B cell (primary cell): ENCODE measurements at regions not wholly inside any gene's neighbourhood (a gene's known extent, or its start where the extent isn't known, plus 50 kb on each side); places are given as distances from the start of the nearest gene placed in this dataset.

Experiments used
- ATAC-seq: fragments of 200-7000 bp; cut with Tn5 transposase; one replicate; pipeline ENCODE4 v1.10.0; 2021; ENCODE audit warnings: low read depth, mild to moderate bottlenecking, moderate number of reproducible peaks, moderate library complexity
- CTCF ChIA-PET: fragments of 350-600 bp; sonication (Branson Sonifier 250); formaldehyde crosslinking; loops from one replicate; lab custom pipeline; 2021; ENCODE audit warnings: antibody characterized with exemption, inconsistent platforms; lab: Charles Lee
- POLR2A ChIA-PET: fragments of 350-600 bp; sonication (Branson Sonifier 250); formaldehyde crosslinking; loops from one replicate; lab custom pipeline; 2021; ENCODE audit warnings: antibody characterized with exemption; lab: Charles Lee
- DNase-seq: peaks from one replicate; pipeline ENCODE4 v3.0.0; 2013
- H2AFZ ChIP-seq: 2 replicates; pipeline ENCODE4 v1.6.1; 2012; ENCODE audit warnings: mild to moderate bottlenecking, low read depth, low read length; ENCODE audit not compliant: insufficient read depth, poor library complexity, severe bottlenecking
- H3K27ac ChIP-seq, 2 donors: 1 replicate in 1 of 2; 2 replicates in 1 of 2; pipeline ENCODE4 v1.5.1; 2012 to 2013; ENCODE audit warnings: low read length in 2 of 2, mild to moderate bottlenecking in 2 of 2, moderate library complexity in 1 of 2
- H3K27me3 ChIP-seq, 4 experiments: fragments of 200-600 bp in 1 of 4; sonication (generic) in 1 of 4; replicated peaks in 1 of 4; 1 replicate in 2 of 4; 2 replicates in 2 of 4; pipeline versions ENCODE4 v1.6.1 to v1.7.0; 2013 to 2016; ENCODE audit warnings: low read length in 3 of 4, mild to moderate bottlenecking in 2 of 4, mixed read lengths in 1 of 4, moderate library complexity in 1 of 4; ENCODE audit not compliant: insufficient read depth in 4 of 4, control insufficient read depth in 3 of 4; ENCODE audit errors: control extremely low read depth in 1 of 4
- H3K36me3 ChIP-seq, 2 experiments: replicated peaks in 1 of 2; 1 replicate in 1 of 2; 2 replicates in 1 of 2; pipeline versions ENCODE4 v1.6.1 to v1.7.1; 2013; ENCODE audit warnings: low read length in 1 of 2; ENCODE audit not compliant: insufficient read depth in 2 of 2, control insufficient read depth in 1 of 2; ENCODE audit errors: control extremely low read depth in 1 of 2, extremely low read depth in 1 of 2
- H3K4me1 ChIP-seq, 2 donors: fragments of 200-600 bp in 1 of 2; sonication (generic) in 1 of 2; 1 replicate in 1 of 2; 2 replicates in 1 of 2; pipeline versions ENCODE4 v1.5.1 to v1.6.1; 2013 to 2017; ENCODE audit warnings: low read length in 2 of 2; ENCODE audit not compliant: control insufficient read depth in 2 of 2, insufficient read depth in 2 of 2
- H3K4me2 ChIP-seq: replicated peaks from 2 replicates; pipeline ENCODE3; 2012; ENCODE audit warnings: mild to moderate bottlenecking, low read depth, low read length; ENCODE audit not compliant: poor library complexity, severe bottlenecking
- H3K4me3 ChIP-seq, 5 experiments: fragments of 200-600 bp in 1 of 5; sonication (generic) in 1 of 5; 1 replicate in 3 of 5; 2 replicates in 2 of 5; pipeline versions ENCODE4 v1.5.1 to v1.7.0; 2011 to 2016; ENCODE audit warnings: low read length in 4 of 5, mild to moderate bottlenecking in 4 of 5, low read depth in 2 of 5, control low read depth in 1 of 5, moderate library complexity in 1 of 5; ENCODE audit not compliant: insufficient read depth in 1 of 5; ENCODE audit errors: control extremely low read depth in 1 of 5, extremely low read depth in 1 of 5
- H3K79me2 ChIP-seq: fragments of 200-600 bp; sonication (generic); one replicate; pipeline ENCODE4 v1.6.0; 2016; ENCODE audit warnings: low read length; ENCODE audit not compliant: control insufficient read depth, insufficient read depth
- H3K9ac ChIP-seq: fragments of 200-600 bp; sonication (generic); 2 replicates; pipeline ENCODE4 v1.6.1; 2017; ENCODE audit warnings: mild to moderate bottlenecking, low read length, moderate library complexity
- H3K9me3 ChIP-seq, 3 donors: one replicate each; pipeline versions ENCODE4 v1.6.1 to v1.7.1; 2013; ENCODE audit warnings: low read length in 2 of 3; ENCODE audit not compliant: control insufficient read depth in 2 of 3, insufficient read depth in 1 of 3; ENCODE audit errors: control extremely low read depth in 1 of 3
- H4K20me1 ChIP-seq: 2 replicates; pipeline ENCODE4 v1.6.0; 2012; ENCODE audit warnings: mild to moderate bottlenecking, low read length; ENCODE audit not compliant: insufficient read depth, control insufficient read depth, poor library complexity, severe bottlenecking
- H3K27ac Mint-ChIP-seq: one replicate; pipeline ENCODE4 v1.8.0; 2021; ENCODE audit warnings: mixed read lengths
- H3K27me3 Mint-ChIP-seq: one replicate; pipeline ENCODE4 v1.8.0; 2021; ENCODE audit warnings: mixed read lengths
- H3K4me1 Mint-ChIP-seq: one replicate; pipeline ENCODE4 v1.8.0; 2021; ENCODE audit warnings: mixed read lengths
- H3K4me3 Mint-ChIP-seq: one replicate; pipeline ENCODE4 v1.8.0; 2021; ENCODE audit warnings: mixed read lengths
- H3K9me3 Mint-ChIP-seq: one replicate; pipeline ENCODE4 v1.8.0; 2022; ENCODE audit warnings: mixed read lengths; ENCODE audit not compliant: insufficient read depth
- EZH2 ChIP-seq: IDR thresholded peaks from 2 replicates; pipeline ENCODE4 v1.6.1; 2012; ENCODE audit warnings: borderline replicate concordance, low read depth, mild to moderate bottlenecking, moderate library complexity, low read length; ENCODE audit not compliant: insufficient read depth, poor library complexity, severe bottlenecking
- WGBS: methylation state at CpG from one replicate; pipeline ENCODE4 v1.1.5; 2013; ENCODE audit warnings: missing lambda C conversion rate; ENCODE audit not compliant: insufficient coverage; 5-methylcytosine and 5-hydroxymethylcytosine counted together
- intact Hi-C: fragments of 100-400 bp; cut with micrococcal nuclease; formaldehyde crosslinking; loops from one replicate; pipeline ENCODE4 v1.10.0; 2022
- TF ChIP-seq, protein P1 (sequence below): fragments of 200-600 bp; IDR thresholded peaks from one replicate; pipeline ENCODE4 v1.8.0; 2022; ENCODE audit warnings: antibody characterized with exemption, mild to moderate bottlenecking

DNA sequence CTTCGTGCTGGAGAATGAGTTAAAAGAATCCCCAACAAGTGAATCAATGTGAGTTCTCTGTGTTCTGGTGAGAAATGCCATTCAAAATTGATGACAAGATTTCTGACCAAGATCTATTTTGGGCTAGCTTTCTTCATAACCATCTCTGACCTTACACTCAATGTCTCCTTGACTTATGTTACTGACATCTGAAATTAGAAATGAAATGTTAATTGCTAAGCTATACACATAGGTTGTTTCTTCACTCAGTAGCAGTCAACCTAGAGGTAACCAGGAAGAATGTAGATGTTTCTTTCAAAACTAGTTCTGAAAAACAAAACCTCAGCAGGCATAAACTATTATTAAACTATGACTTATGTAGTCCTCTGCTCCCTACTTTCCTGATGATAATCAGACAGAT, 2220.7 kb upstream of the C9orf72 start:
- no peak overlapping the region for H3K4me2 ChIP-seq
- POLR2A ChIA-PET: no interaction called here
- no peak for TF ChIP-seq EZH2
- TF ChIP-seq, protein P1, sequence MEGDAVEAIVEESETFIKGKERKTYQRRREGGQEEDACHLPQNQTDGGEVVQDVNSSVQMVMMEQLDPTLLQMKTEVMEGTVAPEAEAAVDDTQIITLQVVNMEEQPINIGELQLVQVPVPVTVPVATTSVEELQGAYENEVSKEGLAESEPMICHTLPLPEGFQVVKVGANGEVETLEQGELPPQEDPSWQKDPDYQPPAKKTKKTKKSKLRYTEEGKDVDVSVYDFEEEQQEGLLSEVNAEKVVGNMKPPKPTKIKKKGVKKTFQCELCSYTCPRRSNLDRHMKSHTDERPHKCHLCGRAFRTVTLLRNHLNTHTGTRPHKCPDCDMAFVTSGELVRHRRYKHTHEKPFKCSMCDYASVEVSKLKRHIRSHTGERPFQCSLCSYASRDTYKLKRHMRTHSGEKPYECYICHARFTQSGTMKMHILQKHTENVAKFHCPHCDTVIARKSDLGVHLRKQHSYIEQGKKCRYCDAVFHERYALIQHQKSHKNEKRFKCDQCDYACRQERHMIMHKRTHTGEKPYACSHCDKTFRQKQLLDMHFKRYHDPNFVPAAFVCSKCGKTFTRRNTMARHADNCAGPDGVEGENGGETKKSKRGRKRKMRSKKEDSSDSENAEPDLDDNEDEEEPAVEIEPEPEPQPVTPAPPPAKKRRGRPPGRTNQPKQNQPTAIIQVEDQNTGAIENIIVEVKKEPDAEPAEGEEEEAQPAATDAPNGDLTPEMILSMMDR: no peak
- H3K27me3 Mint-ChIP-seq: no peaks in the 10 kb centered on the region
- H3K9ac ChIP-seq: no peak overlapping the region
- H3K79me2 ChIP-seq: no peaks in the 10 kb centered on the region
- H3K4me3 ChIP-seq: no peak overlapping the region
- H3K27ac ChIP-seq: no peak overlapping the region
- WGBS: no CpG with 5 or more reads among the region's 1 CpG
- CTCF ChIA-PET: no interaction called here
- no peak overlapping the region for H3K27ac Mint-ChIP-seq
- H2AFZ ChIP-seq: no peak overlapping the region
- peaks cover 2% of the 10 kb centered on the region for H3K9me3 Mint-ChIP-seq
- no peaks in the 10 kb centered on the region for H3K36me3 ChIP-seq
- no peaks in the 10 kb centered on the region for H3K4me1 ChIP-seq
- DNase-seq (no peak), ATAC-seq (no peak)
- no peaks in the 10 kb centered on the region for H4K20me1 ChIP-seq
- no peaks in the 10 kb centered on the region for H3K9me3 ChIP-seq
- H3K4me1 Mint-ChIP-seq: no peaks in the 10 kb centered on the region
- no peaks in the 10 kb centered on the region for H3K27me3 ChIP-seq
- H3K4me3 Mint-ChIP-seq: no peak overlapping the region
- intact Hi-C loops: no loop called here

DNA sequence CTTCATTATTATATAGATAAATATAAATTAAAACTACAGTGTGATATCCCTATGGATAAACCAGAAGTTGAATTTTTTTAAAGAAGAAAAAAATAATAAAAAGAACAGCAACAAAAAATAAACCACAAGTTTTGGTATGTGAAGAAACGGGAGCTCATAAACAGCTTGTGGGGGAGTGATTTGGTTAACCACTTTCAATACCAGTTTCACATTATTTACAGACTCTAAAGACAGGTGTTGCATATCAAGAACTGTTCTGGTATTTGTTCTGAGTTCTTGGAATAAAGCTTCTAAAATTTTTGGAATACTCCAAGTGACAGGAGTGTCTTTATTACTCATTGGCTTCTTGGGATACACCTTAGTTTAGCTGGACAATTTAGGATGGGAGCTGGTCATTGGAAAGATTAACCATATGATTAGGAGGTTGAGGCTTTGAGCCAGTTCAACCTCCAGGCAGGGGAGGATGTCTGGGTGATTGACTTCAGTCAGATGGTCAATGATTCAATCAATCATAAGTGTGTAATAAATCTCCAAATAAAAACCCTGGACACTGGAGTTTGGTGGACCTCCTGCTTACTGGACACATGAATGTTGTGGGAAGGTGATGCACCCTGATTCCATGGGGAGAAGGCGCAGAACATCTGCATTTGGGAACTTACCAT, 2223.1 kb upstream of the C9orf72 start:
- Histone ChIP-seq H3K4me2 (no peak overlapping the region), H3K4me1 (no peaks in the 10 kb centered on the region), H3K36me3 (no peaks in the 10 kb centered on the region), H4K20me1 (no peaks in the 10 kb centered on the region), H3K9me3 (no peaks in the 10 kb centered on the region), H3K79me2 (no peaks in the 10 kb centered on the region), H3K9ac (no peak overlapping the region), H3K4me3 (no peak overlapping the region), H2AFZ (no peak overlapping the region), H3K27ac (no peak overlapping the region), H3K27me3 (no peaks in the 10 kb centered on the region)
- CTCF ChIA-PET: no interaction called here
- 100% methylated on average over 1 of the region's 2 CpGs for WGBS
- no peaks in the 10 kb centered on the region for H3K27me3 Mint-ChIP-seq
- TF ChIP-seq EZH2: no peak
- TF ChIP-seq, protein P1: no peak
- intact Hi-C loops: no loop called here
- POLR2A ChIA-PET: no interaction called here
- ATAC-seq (no peak), DNase-seq (no peak)
- no peaks in the 10 kb centered on the region for H3K9me3 Mint-ChIP-seq
- H3K27ac Mint-ChIP-seq: no peak overlapping the region
- no peak overlapping the region for H3K4me3 Mint-ChIP-seq
- H3K4me1 Mint-ChIP-seq: no peaks in the 10 kb centered on the region
